ELR (cell line): ENCODE measurements at regions not wholly inside any gene's neighbourhood (a gene's known extent, or its start where the extent isn't known, plus 50 kb on each side); places are given as distances from the start of the nearest gene placed in this dataset.

ENCODE experiments used
- DNase-seq: peaks from one replicate; pipeline ENCODE4 v3.0.0-alpha.2; 2015; ENCODE audit warnings: low read depth

GRCh38 chr6:2535506-2535905 is 215.2 kb downstream of the MYLK4 start:
- no peak for DNase-seq

- no peak for DNase-seq
These were observed 216.2 kb downstream of the MYLK4 start for GRCh38 chr6:2534406-2535042.

GRCh38 chr6:2531426-2532215 is 219.1 kb downstream of the MYLK4 start:
- DNase-seq: peak; percentile 79

- DNase-seq: no peak
These were observed 221.5 kb downstream of the MYLK4 start for GRCh38 chr6:2529211-2529719.

- no peak for DNase-seq
These were observed 222.6 kb downstream of the MYLK4 start for GRCh38 chr6:2528156-2528555.

GRCh38 chr6:2526766-2527165 is 224.0 kb downstream of the MYLK4 start:
- no peak for DNase-seq

- DNase-seq: peak; percentile 38
These were observed 226.6 kb downstream of the MYLK4 start for GRCh38 chr6:2524090-2524489.

- no peak for DNase-seq
These were observed 227.7 kb downstream of the MYLK4 start for GRCh38 chr6:2523061-2523460.

- DNase-seq: peak; percentile 75
These were observed 228.2 kb downstream of the MYLK4 start for GRCh38 chr6:2522521-2522920.

- DNase-seq: no peak
These were observed 232.8 kb downstream of the MYLK4 start for GRCh38 chr6:2517855-2518473.

- DNase-seq: no peak
These were observed 233.3 kb downstream of the MYLK4 start for GRCh38 chr6:2517401-2517800.

- no peak for DNase-seq
These were observed 234.7 kb downstream of the MYLK4 start for GRCh38 chr6:2516059-2516458.

GRCh38 chr6:2514965-2515543 is 235.7 kb downstream of the MYLK4 start:
- no peak for DNase-seq

GRCh38 chr6:2512802-2513201 is 237.9 kb downstream of the MYLK4 start:
- no peak for DNase-seq

GRCh38 chr6:2510316-2510715 is 240.4 kb downstream of the MYLK4 start:
- no peak for DNase-seq

- DNase-seq: no peak
These were observed 241.0 kb downstream of the MYLK4 start for GRCh38 chr6:2509711-2510110.

GRCh38 chr6:2508071-2508470 is 242.7 kb downstream of the MYLK4 start:
- no peak for DNase-seq

GRCh38 chr6:2507521-2508037 is 243.1 kb downstream of the MYLK4 start:
- DNase-seq: no peak

- no peak for DNase-seq
These were observed 243.7 kb downstream of the MYLK4 start for GRCh38 chr6:2507016-2507415.

- no peak for DNase-seq
These were observed 245.1 kb downstream of the MYLK4 start for GRCh38 chr6:2505624-2506023.

GRCh38 chr6:2504495-2505064 is 246.1 kb downstream of the MYLK4 start:
- DNase-seq: no peak
